ENCODE measurements at regions not wholly inside any gene's neighbourhood (a gene's known extent, or its start where the extent isn't known, plus 50 kb on each side); places are given as distances from the start of the nearest gene placed in this dataset.
A peak's percentile ranks its signal among the peaks of the same experiment; 100 is the strongest.

- Histone ChIP-seq H3K9me3 (no peaks in the 10 kb centered on the region), H3K4me1 (ENCODE audit: low read depth) (no peaks in the 10 kb centered on the region), H3K36me3 (ENCODE audit: low read depth) (no peaks in the 10 kb centered on the region), H3K4me3 (no peak overlapping the region)
- DNase-seq (no peak), ATAC-seq (peak; percentile 63)
- intact Hi-C loops (cut with DNase I, micrococcal nuclease): no loop called here
- TF ChIP-seq CTCF (IDR thresholded peaks at IDR 0.05): no peak
Observed at GRCh38 chr3:24622138-24622537, 127.5 kb upstream of the THRB start.

GRCh38 chr3:24622696-24623225 lies 128.1 kb upstream of the THRB start:
- Histone ChIP-seq H3K9me3 (no peaks in the 10 kb centered on the region), H3K4me1 (ENCODE audit: low read depth) (no peaks in the 10 kb centered on the region), H3K36me3 (ENCODE audit: low read depth) (no peaks in the 10 kb centered on the region), H3K4me3 (no peak overlapping the region)
- ATAC-seq (no peak), DNase-seq (no peak)
- intact Hi-C loops (cut with DNase I, micrococcal nuclease): no loop called here
- no peak for TF ChIP-seq CTCF (IDR thresholded peaks at IDR 0.05)

GRCh38 chr3:24623657-24624056 lies 129.0 kb upstream of the THRB start:
- TF ChIP-seq CTCF (IDR thresholded peaks at IDR 0.05): no peak
- no peak for DNase-seq
- intact Hi-C loops (cut with DNase I, micrococcal nuclease): no loop called here
- Histone ChIP-seq H3K36me3 (ENCODE audit: low read depth) (no peaks in the 10 kb centered on the region), H3K9me3 (no peaks in the 10 kb centered on the region), H3K4me1 (ENCODE audit: low read depth) (no peaks in the 10 kb centered on the region), H3K4me3 (no peak overlapping the region)
- ATAC-seq: no peak

- intact Hi-C loops (cut with DNase I, micrococcal nuclease): no loop called here
- Histone ChIP-seq H3K4me1 (ENCODE audit: low read depth) (no peaks in the 10 kb centered on the region), H3K9me3 (no peaks in the 10 kb centered on the region)
Observed at GRCh38 chr3:24624938-24625681, 130.5 kb upstream of the THRB start.

GRCh38 chr3:24628523-24629258 lies 134.0 kb upstream of the THRB start:
- H3K36me3 ChIP-seq (ENCODE audit: low read depth): no peaks in the 10 kb centered on the region
- H3K4me3 ChIP-seq: no peak overlapping the region
- no peaks in the 10 kb centered on the region for H3K9me3 ChIP-seq
- intact Hi-C loops (cut with DNase I, micrococcal nuclease): no loop called here
- no peak for TF ChIP-seq CTCF (IDR thresholded peaks at IDR 0.05)
- peak in 1 of 3 donors; percentile 58 for DNase-seq
- ATAC-seq: peak; percentile 99
- H3K4me1 ChIP-seq (ENCODE audit: low read depth): no peaks in the 10 kb centered on the region

More at GRCh38 chr3:24624938-24625681, 130.5 kb upstream of the THRB start:
- Histone ChIP-seq H3K4me3 (no peak overlapping the region), H3K36me3 (ENCODE audit: low read depth) (no peaks in the 10 kb centered on the region)
- no peak for ATAC-seq
- no peak for DNase-seq
- TF ChIP-seq CTCF (IDR thresholded peaks at IDR 0.05): no peak

Measured in mucosa of descending colon (tissue), 3 donors.